Endothelial cell of umbilical vein (primary cell): ENCODE measurements at regions not wholly inside any gene's neighbourhood (a gene's known extent, or its start where the extent isn't known, plus 50 kb on each side); places are given as distances from the start of the nearest gene placed in this dataset.

Source experiments
- BruUV-seq: library from RNA; stranded (reverse); fragments of 400-500 nt; replicated peaks from 2 replicates; lab custom pipeline; 2021; lab: Mats Ljungman, UMichigan
- CTCF ChIA-PET: fragments of 300-600, 350-600 bp; sonication (Branson Sonifier 250); formaldehyde crosslinking; loops from one replicate; lab custom pipeline; 2021; ENCODE audit warnings: antibody characterized with exemption, inconsistent platforms; lab: Charles Lee
- POLR2A ChIA-PET: fragments of 300-600, 350-600 bp; sonication (Branson Sonifier 250); formaldehyde crosslinking; loops from one replicate; lab custom pipeline; 2021; ENCODE audit warnings: antibody characterized with exemption, inconsistent platforms; lab: Charles Lee
- DNase-seq: peaks from one replicate; pipeline ENCODE4 v3.0.0-alpha.2; 2011; ENCODE audit warnings: low read depth, low spot score
- FAIRE-seq: peaks from 2 replicates; lab custom pipeline; 2011; peaks lifted over from hg19 to GRCh38; lab: Jason Lieb, UNC
- H2AFZ ChIP-seq: 2 replicates; pipeline ENCODE4 v1.6.0; 2012; ENCODE audit warnings: low read depth, low read length, control low read depth, inconsistent platforms
- H3K27ac ChIP-seq: 2 replicates; pipeline ENCODE4 v1.5.1; 2011; ENCODE audit warnings: low read depth, mild to moderate bottlenecking, control low read depth, low read length, moderate library complexity; ENCODE audit not compliant: insufficient read depth
- H3K27me3 ChIP-seq, 2 experiments: 2 replicates each; pipeline versions ENCODE4 v1.6.0 to v1.6.1; 2011; ENCODE audit warnings: low read length in 2 of 2, mixed read lengths in 1 of 2; ENCODE audit not compliant: control insufficient read depth in 2 of 2, insufficient read depth in 2 of 2
- H3K36me3 ChIP-seq, 2 experiments: 2 replicates in 1 of 2; 3 replicates in 1 of 2; pipeline ENCODE4 v1.5.1; 2011; ENCODE audit warnings: low read length in 2 of 2, mild to moderate bottlenecking in 1 of 2, moderate library complexity in 1 of 2; ENCODE audit not compliant: control insufficient read depth in 2 of 2, insufficient read depth in 2 of 2; ENCODE audit errors: extremely low read depth in 1 of 2
- H3K4me1 ChIP-seq: 3 replicates; pipeline ENCODE4 v1.5.1; 2011; ENCODE audit warnings: mild to moderate bottlenecking, low read length; ENCODE audit not compliant: control insufficient read depth, insufficient read depth; ENCODE audit errors: extremely low read depth
- H3K4me2 ChIP-seq: 2 replicates; pipeline ENCODE4 v1.6.1; 2011; ENCODE audit warnings: low read length, control low read depth, mixed read lengths; ENCODE audit not compliant: insufficient read depth
- H3K4me3 ChIP-seq, 3 experiments: fragments of 200-600 bp in 1 of 3; sonication (generic), shearing (Covaris generic) in 1 of 3; replicated peaks in 1 of 3; 2 replicates each; pipeline ENCODE4 v1.5.1; 2011 to 2016; ENCODE audit warnings: control low read depth in 3 of 3, low read length in 3 of 3, mild to moderate bottlenecking in 2 of 3, inconsistent platforms in 1 of 3, low read depth in 1 of 3, moderate library complexity in 1 of 3; ENCODE audit not compliant: insufficient read depth in 1 of 3
- H3K79me2 ChIP-seq: 2 replicates; pipeline ENCODE4 v1.6.0; 2012; ENCODE audit warnings: low read length, inconsistent platforms; ENCODE audit not compliant: control insufficient read depth, insufficient read depth
- H3K9ac ChIP-seq: replicated peaks from 2 replicates; pipeline ENCODE3; 2011; ENCODE audit warnings: low read length, control low read depth; ENCODE audit not compliant: insufficient read depth; ENCODE audit errors: extremely low read depth
- H3K9me1 ChIP-seq: replicated peaks from 3 replicates; pipeline ENCODE4 v1.6.0; 2011; ENCODE audit warnings: mild to moderate bottlenecking, low read length; ENCODE audit not compliant: control insufficient read depth, insufficient read depth; ENCODE audit errors: extremely low read depth
- H3K9me3 ChIP-seq: replicated peaks from 2 replicates; pipeline ENCODE4 v1.5.1; 2012; ENCODE audit warnings: low read length, inconsistent platforms; ENCODE audit not compliant: control insufficient read depth, insufficient read depth
- H4K20me1 ChIP-seq: replicated peaks from 2 replicates; pipeline ENCODE3; 2011; ENCODE audit warnings: mild to moderate bottlenecking, low read length; ENCODE audit not compliant: control insufficient read depth, insufficient read depth; ENCODE audit errors: extremely low read depth
- EZH2 ChIP-seq: IDR thresholded peaks from 2 replicates; pipeline ENCODE4 v1.6.1; 2012; ENCODE audit warnings: borderline replicate concordance, low read depth, mild to moderate bottlenecking, moderate library complexity, low read length, inconsistent platforms; ENCODE audit not compliant: severe bottlenecking
- GATA2 ChIP-seq: IDR thresholded peaks from 2 replicates; pipeline ENCODE4 v1.7.0; 2011; ENCODE audit warnings: low read depth, mild to moderate bottlenecking, moderate library complexity, mixed read lengths, low read length; ENCODE audit not compliant: insufficient read length, insufficient read depth
- JUN ChIP-seq: IDR thresholded peaks from 2 replicates; pipeline ENCODE4 v1.6.1; 2011; ENCODE audit warnings: borderline replicate concordance, low read depth; ENCODE audit not compliant: insufficient read length, insufficient read depth
- POLR2A ChIP-seq: IDR thresholded peaks from 2 replicates; pipeline ENCODE4 v1.6.1; 2012; ENCODE audit warnings: low read depth, mild to moderate bottlenecking, control low read depth, low read length
- POLR2AphosphoS5 ChIP-seq: IDR thresholded peaks from 2 replicates; pipeline ENCODE4 v1.6.1; 2012; ENCODE audit warnings: low read depth, mild to moderate bottlenecking, control low read depth, low read length, moderate library complexity; ENCODE audit not compliant: insufficient read depth
- dilution Hi-C: fragments of 300-500 bp; cut with MboI; formaldehyde crosslinking; loops from one replicate; pipeline ENCODE4 v1.15.0; 2019; ENCODE audit warnings: low sequenced_read_pairs; ENCODE audit not compliant: extremely low pct_ligation_motif_present
- intact Hi-C: fragments of 100-400 bp; cut with micrococcal nuclease; formaldehyde crosslinking; loops from one replicate; pipeline ENCODE4 v1.10.0; 2022
- TF ChIP-seq, protein P1 (sequence below): IDR thresholded peaks from 2 replicates; pipeline ENCODE4 v1.6.1; 2011; ENCODE audit not compliant: insufficient read depth, insufficient read length
- TF ChIP-seq, protein P2 (sequence below), 2 donors: IDR thresholded peaks; 1 replicate in 1 of 2; 2 replicates in 1 of 2; pipeline ENCODE4 v1.5.1; 2011; ENCODE audit warnings: low read length in 2 of 2, mild to moderate bottlenecking in 2 of 2, moderate library complexity in 2 of 2, control low read depth in 1 of 2, inconsistent platforms in 1 of 2, low read depth in 1 of 2; ENCODE audit not compliant: insufficient read depth in 1 of 2; ENCODE audit errors: extremely low read depth in 1 of 2

DNA sequence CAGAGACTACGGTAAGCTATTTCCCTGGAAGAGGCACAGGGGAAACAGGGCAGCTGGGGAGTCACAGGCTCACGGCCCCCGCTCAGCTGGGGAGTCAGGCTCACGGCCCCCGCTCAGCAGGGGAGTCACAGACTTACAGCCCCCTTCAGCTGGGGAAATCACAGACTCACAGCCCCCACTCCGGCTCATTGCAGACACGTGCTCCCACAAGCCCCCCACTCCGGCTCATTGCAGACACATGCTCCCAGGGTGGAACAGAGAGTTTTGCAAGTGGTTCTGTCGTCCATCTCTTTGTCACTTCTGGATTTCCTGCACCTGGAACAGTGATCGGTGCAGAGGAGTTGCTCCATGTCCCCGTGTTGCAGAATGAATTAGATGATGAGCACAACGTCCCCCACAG lies 405.5 kb downstream of the CDH26 start:
- Histone ChIP-seq H3K4me1 (no peaks in the 10 kb centered on the region), H3K36me3 (no peaks in the 10 kb centered on the region), H3K9me3 (peaks cover 13% of the 10 kb centered on the region), H3K27me3 (no peaks in the 10 kb centered on the region), H4K20me1 (no peaks in the 10 kb centered on the region), H3K4me3 (no peak overlapping the region), H3K27ac (no peak overlapping the region), H3K4me2 (no peak overlapping the region), H2AFZ (no peak overlapping the region), H3K9ac (no peak overlapping the region), H3K9me1 (no peaks in the 10 kb centered on the region), H3K79me2 (no peaks in the 10 kb centered on the region)
- dilution Hi-C loops (no loop called here), intact Hi-C loops (no loop called here)
- no TSS peak for BruUV-seq
- DNase-seq (no peak), FAIRE-seq (no peak)
- CTCF ChIA-PET: no interaction called here
- POLR2A ChIA-PET: no interaction called here
- no peak for TF ChIP-seq GATA2
- TF ChIP-seq POLR2AphosphoS5: no peak
- TF ChIP-seq JUN: no peak
- TF ChIP-seq, protein P1, sequence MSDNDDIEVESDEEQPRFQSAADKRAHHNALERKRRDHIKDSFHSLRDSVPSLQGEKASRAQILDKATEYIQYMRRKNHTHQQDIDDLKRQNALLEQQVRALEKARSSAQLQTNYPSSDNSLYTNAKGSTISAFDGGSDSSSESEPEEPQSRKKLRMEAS: no peak

DNA sequence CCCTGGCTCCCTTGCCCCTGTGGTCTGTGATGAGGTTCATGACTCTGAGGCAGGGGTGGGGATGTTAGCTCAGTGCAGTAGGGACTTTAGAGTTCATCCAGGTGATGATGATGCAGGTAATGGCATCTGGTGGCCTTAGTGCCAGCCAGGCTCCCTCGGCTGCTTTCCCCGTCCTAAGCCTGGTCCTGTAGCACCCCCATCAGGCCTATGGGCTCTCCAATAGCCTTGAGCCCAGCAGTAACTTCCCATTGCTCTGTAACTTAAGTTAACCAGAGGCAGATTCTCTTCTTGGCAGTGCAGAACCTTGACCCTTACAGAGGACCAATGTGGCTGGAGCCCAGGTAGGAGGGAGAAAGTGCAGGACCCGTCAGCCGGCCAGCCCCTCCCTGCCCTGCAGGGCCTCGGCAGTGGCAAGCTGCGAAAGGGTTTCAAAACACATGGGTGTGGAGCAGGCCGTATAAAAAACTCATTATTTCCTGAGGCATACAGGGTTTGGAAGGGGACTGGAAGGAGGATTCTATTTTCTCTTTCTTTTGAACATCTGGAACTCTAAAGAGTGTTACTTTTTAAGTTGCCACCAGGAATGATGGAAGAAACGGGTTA lies 406.9 kb downstream of the CDH26 start:
- Histone ChIP-seq H3K4me1 (no peaks in the 10 kb centered on the region), H3K27me3 (no peaks in the 10 kb centered on the region), H3K27ac (no peak overlapping the region), H3K9me1 (no peaks in the 10 kb centered on the region), H3K9me3 (peaks cover 11% of the 10 kb centered on the region), H3K4me3 (no peak overlapping the region), H3K9ac (no peak overlapping the region), H3K4me2 (no peak overlapping the region), H3K79me2 (no peaks in the 10 kb centered on the region), H4K20me1 (no peaks in the 10 kb centered on the region), H2AFZ (no peak overlapping the region), H3K36me3 (no peaks in the 10 kb centered on the region)
- no peak for FAIRE-seq
- ChIA-PET POLR2A (no interaction called here), CTCF (no interaction called here)
- no TSS peak for BruUV-seq
- intact Hi-C loops: no loop called here
- no peak for TF ChIP-seq EZH2
- TF ChIP-seq, protein P2, sequence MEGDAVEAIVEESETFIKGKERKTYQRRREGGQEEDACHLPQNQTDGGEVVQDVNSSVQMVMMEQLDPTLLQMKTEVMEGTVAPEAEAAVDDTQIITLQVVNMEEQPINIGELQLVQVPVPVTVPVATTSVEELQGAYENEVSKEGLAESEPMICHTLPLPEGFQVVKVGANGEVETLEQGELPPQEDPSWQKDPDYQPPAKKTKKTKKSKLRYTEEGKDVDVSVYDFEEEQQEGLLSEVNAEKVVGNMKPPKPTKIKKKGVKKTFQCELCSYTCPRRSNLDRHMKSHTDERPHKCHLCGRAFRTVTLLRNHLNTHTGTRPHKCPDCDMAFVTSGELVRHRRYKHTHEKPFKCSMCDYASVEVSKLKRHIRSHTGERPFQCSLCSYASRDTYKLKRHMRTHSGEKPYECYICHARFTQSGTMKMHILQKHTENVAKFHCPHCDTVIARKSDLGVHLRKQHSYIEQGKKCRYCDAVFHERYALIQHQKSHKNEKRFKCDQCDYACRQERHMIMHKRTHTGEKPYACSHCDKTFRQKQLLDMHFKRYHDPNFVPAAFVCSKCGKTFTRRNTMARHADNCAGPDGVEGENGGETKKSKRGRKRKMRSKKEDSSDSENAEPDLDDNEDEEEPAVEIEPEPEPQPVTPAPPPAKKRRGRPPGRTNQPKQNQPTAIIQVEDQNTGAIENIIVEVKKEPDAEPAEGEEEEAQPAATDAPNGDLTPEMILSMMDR (IDR thresholded peaks at IDR 0.05; ENCODE audit: extremely low read depth in 1 of 2, insufficient read depth in 1 of 2, low read depth in 1 of 2, low read length in 2 of 2): no peak
- no peak for TF ChIP-seq POLR2A
- dilution Hi-C loops: no loop called here
- DNase-seq: no peak
